ENCODE measurements at regions not wholly inside any gene's neighbourhood (a gene's known extent, or its start where the extent isn't known, plus 50 kb on each side); places are given as distances from the start of the nearest gene placed in this dataset.

- H3K4me1 ChIP-seq (ENCODE audit: insufficient read depth, low read length): peaks cover 27% of the 10 kb centered on the region
- Mint-ChIP-seq H3K4me1 (peaks cover 17 to 32% (median 24%) of the 10 kb centered on the region in 4 donors), H3K4me3 (no peak overlapping the region), H3K27ac (peak overlapping the region in 2 of 7 donors; percentile 39 to 58), H3K9me3 (peaks cover 0 to 2% (median 0%) of the 10 kb centered on the region in 8 donors), H3K36me3 (no peaks in the 10 kb centered on the region), H3K27me3 (no peaks in the 10 kb centered on the region)
- no peak for DNase-seq
- no peak overlapping the region for H3K4me3 ChIP-seq (ENCODE audit: low read length in 2 of 2)
- H3K36me3 ChIP-seq (ENCODE audit: insufficient read depth, low read length): no peaks in the 10 kb centered on the region
- CTCF ChIA-PET (ENCODE audit: partially characterized antibody): no interaction called here
- intact Hi-C loops (cut with micrococcal nuclease): no loop called here
- no peaks in the 10 kb centered on the region for H3K9me3 ChIP-seq (ENCODE audit: control insufficient read depth in 1 of 2, low read length in 2 of 2)
- H3K27ac ChIP-seq (ENCODE audit: low read depth, low read length): no peak overlapping the region
- no peaks in the 10 kb centered on the region for H3K27me3 ChIP-seq (ENCODE audit: insufficient read depth, low read length)
- POLR2A ChIA-PET (ENCODE audit: partially characterized antibody): no interaction called here
Measured at GRCh38 chr13:84139561-84140158, 257.4 kb upstream of the SLITRK1 start.

DNA sequence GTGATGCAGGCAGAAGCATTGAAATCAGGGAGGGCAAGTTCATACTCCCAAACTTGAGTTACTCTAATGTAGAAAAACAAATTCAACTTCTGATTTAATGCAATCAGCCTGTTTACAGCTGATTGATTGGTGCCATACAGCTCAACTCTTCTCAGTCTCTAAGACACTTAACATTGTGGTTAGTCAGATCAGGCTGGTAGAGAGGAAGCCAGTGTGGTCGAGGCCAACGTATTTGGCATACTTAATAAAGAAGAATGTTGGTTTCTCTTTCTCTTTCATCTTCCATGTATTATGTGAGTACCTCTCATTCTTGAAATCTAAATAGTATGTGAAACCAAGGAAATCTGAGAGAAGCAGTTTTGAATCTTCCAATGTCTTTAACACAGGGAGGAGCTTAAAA is 255.0 kb upstream of the SLITRK1 start:
- H3K27ac Mint-ChIP-seq: peak overlapping the region; percentile 75 to 96 (median 86)
- no peaks in the 10 kb centered on the region for H3K36me3 ChIP-seq (ENCODE audit: insufficient read depth, low read length)
- no peaks in the 10 kb centered on the region for H3K27me3 ChIP-seq (ENCODE audit: insufficient read depth, low read length)
- DNase-seq: peak; percentile 69 to 83 (median 80)
- H3K27ac ChIP-seq (ENCODE audit: low read depth, low read length): peak overlapping the region; percentile 59
- CTCF ChIA-PET (ENCODE audit: partially characterized antibody): interaction anchor here (1.1 kb wide), 1 partner anchor 51 kb away, joined by 3 read pairs; no protein-coding TSS in a partner anchor
- H3K36me3 Mint-ChIP-seq: no peaks in the 10 kb centered on the region
- intact Hi-C loops (cut with micrococcal nuclease): no loop called here
- no peaks in the 10 kb centered on the region for H3K9me3 Mint-ChIP-seq
- H3K27me3 Mint-ChIP-seq: no peaks in the 10 kb centered on the region
- peak overlapping the region in 1 of 2 donors; percentile 49 for H3K4me3 ChIP-seq (ENCODE audit: low read length in 2 of 2)
- H3K9me3 ChIP-seq (ENCODE audit: control insufficient read depth in 1 of 2, low read length in 2 of 2): no peaks in the 10 kb centered on the region
- H3K4me1 ChIP-seq (ENCODE audit: insufficient read depth, low read length): peaks cover 27% of the 10 kb centered on the region
- POLR2A ChIA-PET (ENCODE audit: partially characterized antibody): interaction anchor here (0.8 to 2.3 kb wide), 5 partner anchors 15 to 51 kb away, joined by 3 to 12 read pairs (median 4); no protein-coding TSS in a partner anchor
- H3K4me3 Mint-ChIP-seq: peak overlapping the region; percentile 56 to 85 (median 76)
- peaks cover 17 to 32% (median 24%) of the 10 kb centered on the region in 4 donors for H3K4me1 Mint-ChIP-seq

DNA sequence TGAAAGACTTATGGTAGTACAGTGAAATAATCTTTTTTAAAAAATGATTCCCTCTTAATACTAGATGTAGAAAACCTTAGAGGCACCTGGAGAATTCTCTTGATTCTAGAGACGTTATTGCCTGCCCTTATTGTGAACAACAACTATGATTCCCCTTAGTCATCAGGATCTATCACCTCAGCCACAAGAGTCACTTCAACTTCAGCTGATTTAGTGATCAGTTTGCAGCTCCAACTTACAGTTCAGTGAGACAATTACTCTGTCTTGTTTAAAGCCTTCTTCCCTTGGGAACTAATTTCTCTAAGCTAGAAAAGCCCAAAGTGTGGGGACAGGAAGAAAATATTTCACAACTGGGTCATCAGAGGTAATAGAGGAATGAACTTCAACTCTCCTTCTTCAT is 254.3 kb upstream of the SLITRK1 start:
- POLR2A ChIA-PET (ENCODE audit: partially characterized antibody): interaction anchor here (1.0 to 2.3 kb wide), 4 partner anchors 14 to 50 kb away, joined by 3 to 12 read pairs (median 4); no protein-coding TSS in a partner anchor
- Mint-ChIP-seq H3K9me3 (no peaks in the 10 kb centered on the region), H3K4me3 (peak overlapping the region; percentile 22 to 80 (median 66)), H3K4me1 (peaks cover 17 to 32% (median 24%) of the 10 kb centered on the region in 4 donors), H3K36me3 (no peaks in the 10 kb centered on the region), H3K27me3 (no peaks in the 10 kb centered on the region), H3K27ac (peak overlapping the region; percentile 75 to 96 (median 86))
- peak overlapping the region in 1 of 2 donors; percentile 49 for H3K4me3 ChIP-seq (ENCODE audit: low read length in 2 of 2)
- H3K36me3 ChIP-seq (ENCODE audit: insufficient read depth, low read length): no peaks in the 10 kb centered on the region
- intact Hi-C loops (cut with micrococcal nuclease): no loop called here
- peak overlapping the region; percentile 59 for H3K27ac ChIP-seq (ENCODE audit: low read depth, low read length)
- no peaks in the 10 kb centered on the region for H3K27me3 ChIP-seq (ENCODE audit: insufficient read depth, low read length)
- CTCF ChIA-PET (ENCODE audit: partially characterized antibody): interaction anchor here (1.1 kb wide), 1 partner anchor 50 kb away, joined by 3 read pairs; no protein-coding TSS in a partner anchor
- no peaks in the 10 kb centered on the region for H3K9me3 ChIP-seq (ENCODE audit: control insufficient read depth in 1 of 2, low read length in 2 of 2)
- DNase-seq: peak in 3 of 5 donors; percentile 3 to 21 (median 7)
- peaks cover 27% of the 10 kb centered on the region for H3K4me1 ChIP-seq (ENCODE audit: insufficient read depth, low read length)

DNA sequence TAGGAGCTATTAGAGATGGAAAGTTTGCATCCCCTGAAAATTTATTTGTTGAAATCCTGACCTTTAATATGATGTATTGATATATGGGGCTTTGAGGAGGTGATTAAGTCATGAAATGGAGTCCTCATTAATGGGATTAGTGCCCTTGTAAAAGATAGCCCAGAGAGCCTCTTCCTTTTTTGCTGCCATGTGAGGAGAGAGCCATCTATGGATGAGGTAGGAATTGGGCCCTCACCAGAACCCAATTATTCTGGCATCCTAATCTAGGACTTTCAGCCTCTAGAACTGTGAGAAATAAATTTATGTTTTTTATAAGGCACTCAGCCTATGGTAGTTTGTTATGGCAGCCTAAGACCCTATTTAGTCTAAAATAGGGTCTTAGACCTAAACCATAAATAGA is 250.2 kb upstream of the SLITRK1 start:
- H3K9me3 Mint-ChIP-seq: no peaks in the 10 kb centered on the region
- H3K27me3 ChIP-seq (ENCODE audit: insufficient read depth, low read length): no peaks in the 10 kb centered on the region
- H3K4me3 ChIP-seq (ENCODE audit: low read length in 2 of 2): no peak overlapping the region
- no peaks in the 10 kb centered on the region for H3K9me3 ChIP-seq (ENCODE audit: control insufficient read depth in 1 of 2, low read length in 2 of 2)
- intact Hi-C loops (cut with micrococcal nuclease): no loop called here
- H3K4me1 Mint-ChIP-seq: peaks cover 14 to 21% (median 17%) of the 10 kb centered on the region in 4 donors
- H3K36me3 Mint-ChIP-seq: no peaks in the 10 kb centered on the region
- H3K36me3 ChIP-seq (ENCODE audit: insufficient read depth, low read length): no peaks in the 10 kb centered on the region
- no peak overlapping the region for H3K4me3 Mint-ChIP-seq
- POLR2A ChIA-PET (ENCODE audit: partially characterized antibody): no interaction called here
- peaks cover 0 to 1% of the 10 kb centered on the region in 2 donors for H3K27me3 Mint-ChIP-seq
- no peak overlapping the region for H3K27ac Mint-ChIP-seq
- no peak overlapping the region for H3K27ac ChIP-seq (ENCODE audit: low read depth, low read length)
- H3K4me1 ChIP-seq (ENCODE audit: insufficient read depth, low read length): peaks cover 17% of the 10 kb centered on the region
- no peak for DNase-seq
- CTCF ChIA-PET (ENCODE audit: partially characterized antibody): no interaction called here

DNA sequence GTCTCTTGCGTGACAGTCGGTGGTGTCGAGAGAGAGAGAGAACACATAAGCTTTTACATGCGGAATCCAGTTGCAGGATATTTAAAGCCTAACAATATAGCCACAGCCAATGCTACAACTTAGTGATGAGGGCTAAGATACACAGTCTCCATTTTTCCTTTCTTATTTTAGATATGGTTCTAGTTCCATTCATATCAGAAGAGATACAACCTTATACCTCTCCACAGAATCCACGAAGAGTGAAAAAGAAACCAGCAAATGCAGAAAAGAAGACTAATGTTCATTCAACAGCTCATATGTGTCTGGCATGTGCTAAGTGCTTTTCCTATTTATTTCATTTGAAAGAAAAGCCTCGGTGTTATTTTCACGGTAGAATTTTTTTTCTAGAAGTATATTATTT is 249.0 kb upstream of the SLITRK1 start:
- DNase-seq: no peak
- H3K27ac ChIP-seq (ENCODE audit: low read depth, low read length): no peak overlapping the region
- H3K4me3 ChIP-seq (ENCODE audit: low read length in 2 of 2): no peak overlapping the region
- Mint-ChIP-seq H3K27ac (no peak overlapping the region), H3K27me3 (peaks cover 0 to 1% of the 10 kb centered on the region in 2 donors), H3K4me1 (peaks cover 4 to 8% (median 6%) of the 10 kb centered on the region in 4 donors), H3K4me3 (no peak overlapping the region), H3K9me3 (no peaks in the 10 kb centered on the region), H3K36me3 (no peaks in the 10 kb centered on the region)
- intact Hi-C loops (cut with micrococcal nuclease): no loop called here
- POLR2A ChIA-PET (ENCODE audit: partially characterized antibody): no interaction called here
- no peaks in the 10 kb centered on the region for H3K36me3 ChIP-seq (ENCODE audit: insufficient read depth, low read length)
- no peaks in the 10 kb centered on the region for H3K27me3 ChIP-seq (ENCODE audit: insufficient read depth, low read length)
- CTCF ChIA-PET (ENCODE audit: partially characterized antibody): no interaction called here
- no peaks in the 10 kb centered on the region for H3K9me3 ChIP-seq (ENCODE audit: control insufficient read depth in 1 of 2, low read length in 2 of 2)
- peaks cover 7% of the 10 kb centered on the region for H3K4me1 ChIP-seq (ENCODE audit: insufficient read depth, low read length)

DNA sequence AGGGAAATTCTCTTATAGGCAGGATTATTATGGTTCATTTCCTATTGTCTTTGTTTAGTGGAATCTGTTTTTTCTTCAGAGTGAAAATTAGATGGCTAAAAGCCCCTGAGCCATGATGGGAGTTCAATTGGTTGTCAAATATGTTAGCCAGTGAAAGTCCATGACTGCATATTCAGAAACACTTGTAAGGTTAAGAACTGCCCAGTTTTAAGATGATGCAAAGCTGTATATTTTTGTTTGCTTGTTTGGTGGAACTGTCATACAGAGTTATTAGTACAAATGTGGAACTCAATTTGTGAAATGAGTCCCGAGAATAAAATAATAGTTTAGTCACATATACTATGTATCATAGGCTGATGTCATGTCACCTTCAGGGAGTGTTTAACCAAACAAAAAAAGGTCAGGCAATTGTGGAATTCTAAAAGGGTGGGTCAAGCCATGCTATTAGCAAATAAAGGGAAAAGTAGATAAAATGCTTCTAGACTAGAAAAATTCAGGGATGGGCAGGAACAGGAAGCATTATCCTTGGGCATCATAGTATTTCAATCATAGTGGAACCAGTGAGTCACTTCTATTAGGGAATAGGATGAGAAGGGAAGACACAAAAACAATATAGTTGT is 248.3 kb upstream of the SLITRK1 start:
- Histone ChIP-seq H3K27me3 (ENCODE audit: insufficient read depth, low read length) (no peaks in the 10 kb centered on the region), H3K4me3 (ENCODE audit: low read length in 2 of 2) (no peak overlapping the region), H3K9me3 (ENCODE audit: control insufficient read depth in 1 of 2, low read length in 2 of 2) (no peaks in the 10 kb centered on the region), H3K4me1 (ENCODE audit: insufficient read depth, low read length) (peaks cover under 1% of the 10 kb centered on the region), H3K27ac (ENCODE audit: low read depth, low read length) (no peak overlapping the region), H3K36me3 (ENCODE audit: insufficient read depth, low read length) (no peaks in the 10 kb centered on the region)
- Mint-ChIP-seq H3K36me3 (no peaks in the 10 kb centered on the region), H3K9me3 (no peaks in the 10 kb centered on the region), H3K4me3 (no peak overlapping the region), H3K4me1 (peaks cover 0 to 3% (median 2%) of the 10 kb centered on the region in 4 donors), H3K27ac (no peak overlapping the region), H3K27me3 (peaks cover 0 to 1% of the 10 kb centered on the region in 2 donors)
- ChIA-PET CTCF (ENCODE audit: partially characterized antibody) (no interaction called here), POLR2A (ENCODE audit: partially characterized antibody) (no interaction called here)
- intact Hi-C loops (cut with micrococcal nuclease): no loop called here
- DNase-seq: no peak

GRCh38 chr13:84129966-84130365 is 247.7 kb upstream of the SLITRK1 start:
- Histone ChIP-seq H3K4me3 (ENCODE audit: low read length in 2 of 2) (no peak overlapping the region), H3K27me3 (ENCODE audit: insufficient read depth, low read length) (no peaks in the 10 kb centered on the region), H3K36me3 (ENCODE audit: insufficient read depth, low read length) (no peaks in the 10 kb centered on the region), H3K9me3 (ENCODE audit: control insufficient read depth in 1 of 2, low read length in 2 of 2) (no peaks in the 10 kb centered on the region), H3K4me1 (ENCODE audit: insufficient read depth, low read length) (no peaks in the 10 kb centered on the region), H3K27ac (ENCODE audit: low read depth, low read length) (no peak overlapping the region)
- Mint-ChIP-seq H3K4me1 (peaks cover 0 to 2% (median 0%) of the 10 kb centered on the region in 4 donors), H3K9me3 (no peaks in the 10 kb centered on the region), H3K27ac (no peak overlapping the region), H3K36me3 (no peaks in the 10 kb centered on the region), H3K27me3 (peaks cover 0 to 1% of the 10 kb centered on the region in 2 donors), H3K4me3 (no peak overlapping the region)
- ChIA-PET CTCF (ENCODE audit: partially characterized antibody) (no interaction called here), POLR2A (ENCODE audit: partially characterized antibody) (no interaction called here)
- intact Hi-C loops (cut with micrococcal nuclease): no loop called here
- DNase-seq: no peak
